ENCODE measurements at regions not wholly inside any gene's neighbourhood (a gene's known extent, or its start where the extent isn't known, plus 50 kb on each side); places are given as distances from the start of the nearest gene placed in this dataset.

- no peak overlapping the region for H3K4me3 ChIP-seq (ENCODE audit: low read length)
- DNase-seq (ENCODE audit: low read depth) = peak; percentile 52
- no peak for TF ChIP-seq CTCF (conservative IDR thresholded peaks at IDR 0.05; ENCODE audit: low read depth, low read length)
Measured at GRCh38 chr4:112978691-112979472, 70.6 kb upstream of the ANK2 start.

GRCh38 chr4:112979881-112980421 is 69.5 kb upstream of the ANK2 start:
- TF ChIP-seq CTCF (conservative IDR thresholded peaks at IDR 0.05; ENCODE audit: low read depth, low read length) = no peak
- no peak overlapping the region for H3K4me3 ChIP-seq (ENCODE audit: low read length)

GRCh38 chr4:112982680-112983079 is 66.8 kb upstream of the ANK2 start:
- no peak overlapping the region for H3K4me3 ChIP-seq (ENCODE audit: low read length)
- DNase-seq (ENCODE audit: low read depth) = no peak
- peak; percentile 37 for TF ChIP-seq CTCF (conservative IDR thresholded peaks at IDR 0.05; ENCODE audit: low read depth, low read length)

More at GRCh38 chr4:112979881-112980421, 69.5 kb upstream of the ANK2 start:
- no peak for DNase-seq (ENCODE audit: low read depth)

- TF ChIP-seq CTCF (conservative IDR thresholded peaks at IDR 0.05; ENCODE audit: low read depth, low read length) = no peak
- no peak overlapping the region for H3K4me3 ChIP-seq (ENCODE audit: low read length)
- DNase-seq (ENCODE audit: low read depth) = no peak
Measured at GRCh38 chr4:112994732-112995464, 54.6 kb upstream of the ANK2 start.

All from retinal pigment epithelial cell (primary cell).